Neuronal stem cell (in vitro differentiated cells): ENCODE measurements at regions not wholly inside any gene's neighbourhood (a gene's known extent, or its start where the extent isn't known, plus 50 kb on each side); places are given as distances from the start of the nearest gene placed in this dataset.

ENCODE experiments used
- DNase-seq: peaks from one replicate; pipeline ENCODE4 v3.0.0-alpha.2; 2013; ENCODE audit warnings: low spot score
- H2AFZ ChIP-seq: one replicate; pipeline ENCODE4 v1.6.1; 2013; ENCODE audit warnings: mild to moderate bottlenecking, low read length, inconsistent platforms
- H2AK5ac ChIP-seq: 2 replicates; pipeline ENCODE4 v1.6.1; 2013; ENCODE audit warnings: low read depth, mild to moderate bottlenecking, inconsistent platforms, low read length, moderate library complexity, mixed read lengths
- H2BK120ac ChIP-seq: 2 replicates; pipeline ENCODE4 v1.6.1; 2013; ENCODE audit warnings: low read depth, mild to moderate bottlenecking, inconsistent platforms, low read length, moderate library complexity, mixed read lengths
- H2BK12ac ChIP-seq: one replicate; pipeline ENCODE4 v1.6.1; 2013; ENCODE audit warnings: low read length, inconsistent platforms
- H2BK15ac ChIP-seq: 2 replicates; pipeline ENCODE4 v1.6.1; 2013; ENCODE audit warnings: mild to moderate bottlenecking, low read length, inconsistent platforms, mixed read lengths
- H2BK5ac ChIP-seq: one replicate; pipeline ENCODE4 v1.6.1; 2013; ENCODE audit warnings: inconsistent platforms, mild to moderate bottlenecking, low read length, moderate library complexity
- H3K14ac ChIP-seq: one replicate; pipeline ENCODE4 v1.6.1; 2013; ENCODE audit warnings: low read length, inconsistent platforms
- H3K18ac ChIP-seq: 2 replicates; pipeline ENCODE4 v1.6.1; 2013; ENCODE audit warnings: low read length, inconsistent platforms
- H3K23ac ChIP-seq: 2 replicates; pipeline ENCODE4 v1.6.1; 2013; ENCODE audit warnings: low read depth, mild to moderate bottlenecking, mixed read lengths, low read length, inconsistent platforms; ENCODE audit not compliant: poor library complexity
- H3K27ac ChIP-seq: replicated peaks from 3 replicates; pipeline ENCODE4 v1.5.1; 2013; ENCODE audit warnings: low read length, inconsistent platforms
- H3K27me3 ChIP-seq, 3 experiments: 2 replicates each; pipeline ENCODE4 v1.6.1; 2013; ENCODE audit warnings: low read length in 3 of 3, mild to moderate bottlenecking in 2 of 3, inconsistent platforms in 1 of 3, low read depth in 1 of 3, mixed read lengths in 1 of 3, moderate library complexity in 1 of 3; ENCODE audit not compliant: control insufficient read depth in 3 of 3, insufficient read depth in 3 of 3
- H3K36me3 ChIP-seq, 2 donors: replicated peaks in 1 of 2; 2 replicates each; pipeline ENCODE4 v1.6.1; 2013; ENCODE audit warnings: low read length in 2 of 2; ENCODE audit not compliant: control insufficient read depth in 2 of 2, insufficient read depth in 2 of 2
- H3K4ac ChIP-seq: 2 replicates; pipeline ENCODE4 v1.6.1; 2013; ENCODE audit warnings: inconsistent platforms, mild to moderate bottlenecking, low read length, moderate library complexity
- H3K4me1 ChIP-seq, 2 donors: 1 replicate in 1 of 2; 2 replicates in 1 of 2; pipeline ENCODE4 v1.6.1; 2013; ENCODE audit warnings: low read length in 2 of 2, low read depth in 1 of 2; ENCODE audit not compliant: control insufficient read depth in 2 of 2, insufficient read depth in 1 of 2
- H3K4me2 ChIP-seq: one replicate; pipeline ENCODE4 v1.6.1; 2013; ENCODE audit warnings: mild to moderate bottlenecking, low read length, inconsistent platforms; ENCODE audit not compliant: insufficient read depth, poor library complexity, severe bottlenecking
- H3K4me3 ChIP-seq, 2 donors: 2 replicates each; pipeline ENCODE4 v1.5.1; 2013; ENCODE audit warnings: low read length in 2 of 2, mild to moderate bottlenecking in 2 of 2, inconsistent platforms in 1 of 2, moderate library complexity in 1 of 2
- H3K79me1 ChIP-seq: one replicate; pipeline ENCODE4 v1.6.1; 2013; ENCODE audit warnings: low read depth, mild to moderate bottlenecking, inconsistent platforms, low read length, moderate library complexity
- H3K9ac ChIP-seq: one replicate; pipeline ENCODE4 v1.6.1; 2013; ENCODE audit warnings: mild to moderate bottlenecking, low read depth, low read length, inconsistent platforms; ENCODE audit not compliant: poor library complexity
- H3K9me3 ChIP-seq, 2 donors: replicated peaks in 1 of 2; 2 replicates each; pipeline versions ENCODE3 to v1.6.1; 2013; ENCODE audit warnings: low read length in 2 of 2, mild to moderate bottlenecking in 2 of 2, inconsistent platforms in 1 of 2, low read depth in 1 of 2, mixed read lengths in 1 of 2, moderate library complexity in 1 of 2; ENCODE audit not compliant: control insufficient read depth in 2 of 2, insufficient read depth in 1 of 2
- H4K8ac ChIP-seq: one replicate; pipeline ENCODE4 v1.6.1; 2013; ENCODE audit warnings: low read depth, mild to moderate bottlenecking, inconsistent platforms, low read length, moderate library complexity
- H4K91ac ChIP-seq: one replicate; pipeline ENCODE4 v1.6.1; 2013; ENCODE audit warnings: low read length, low read depth, mild to moderate bottlenecking, inconsistent platforms; ENCODE audit not compliant: poor library complexity
- WGBS, 2 donors: extraction: QIAGEN DNeasy Blood & Tissue Kit; methylation state at CpG; one replicate each; pipeline ENCODE4 v1.1.7; 2013; ENCODE audit warnings: missing lambda C conversion rate in 2 of 2, mixed read lengths in 1 of 2; ENCODE audit not compliant: insufficient read length in 2 of 2, insufficient replicate concordance in 1 of 2; ENCODE audit errors: extremely low coverage in 2 of 2; 5-methylcytosine and 5-hydroxymethylcytosine counted together

GRCh38 chr2:212854771-212855170 is 296.6 kb downstream of the IKZF2 start:
- Histone ChIP-seq H3K9ac (no peak overlapping the region), H3K27ac (no peak overlapping the region), H3K79me1 (no peaks in the 10 kb centered on the region), H4K8ac (no peak overlapping the region), H2BK120ac (no peak overlapping the region), H3K4ac (no peak overlapping the region), H2AFZ (no peak overlapping the region), H3K4me2 (no peak overlapping the region), H3K27me3 (no peaks in the 10 kb centered on the region), H2BK15ac (no peak overlapping the region), H3K4me3 (no peak overlapping the region), H3K4me1 (no peaks in the 10 kb centered on the region), H3K14ac (no peak overlapping the region), H4K91ac (no peak overlapping the region), H2AK5ac (no peak overlapping the region), H2BK5ac (no peak overlapping the region), H3K36me3 (no peaks in the 10 kb centered on the region), H2BK12ac (no peak overlapping the region), H3K9me3 (peaks cover 0 to 2% of the 10 kb centered on the region in 2 donors), H3K23ac (no peak overlapping the region), H3K18ac (no peak overlapping the region)
- DNase-seq: no peak
- no CpG with 5 or more reads among the region's 4 CpGs for WGBS, 2 donors

- Histone ChIP-seq H2BK15ac (no peak overlapping the region), H2AFZ (no peak overlapping the region), H3K14ac (no peak overlapping the region), H3K23ac (no peak overlapping the region), H3K4me3 (no peak overlapping the region), H2AK5ac (no peak overlapping the region), H4K91ac (no peak overlapping the region), H2BK120ac (no peak overlapping the region), H3K4me2 (no peak overlapping the region), H2BK12ac (no peak overlapping the region), H3K27ac (no peak overlapping the region), H4K8ac (no peak overlapping the region), H3K9ac (no peak overlapping the region), H3K18ac (no peak overlapping the region), H3K4ac (no peak overlapping the region), H3K9me3 (peaks cover 0 to 2% of the 10 kb centered on the region in 2 donors), H3K79me1 (no peaks in the 10 kb centered on the region), H3K4me1 (no peaks in the 10 kb centered on the region), H2BK5ac (no peak overlapping the region), H3K27me3 (no peaks in the 10 kb centered on the region), H3K36me3 (no peaks in the 10 kb centered on the region)
- DNase-seq: no peak
These were observed 297.3 kb downstream of the IKZF2 start for GRCh38 chr2:212854116-212854515.

GRCh38 chr2:212845941-212846340 is 305.5 kb downstream of the IKZF2 start:
- no CpG with 5 or more reads among the region's 4 CpGs for WGBS, 2 donors
- H4K91ac ChIP-seq: no peak overlapping the region
- no peaks in the 10 kb centered on the region for H3K4me1 ChIP-seq
- no peak overlapping the region for H3K27ac ChIP-seq
- H3K27me3 ChIP-seq: no peaks in the 10 kb centered on the region
- no peak overlapping the region for H2BK15ac ChIP-seq
- no peak overlapping the region for H3K18ac ChIP-seq
- H4K8ac ChIP-seq: no peak overlapping the region
- DNase-seq: no peak
- H2BK5ac ChIP-seq: no peak overlapping the region
- no peak overlapping the region for H2BK12ac ChIP-seq
- no peak overlapping the region for H3K4me3 ChIP-seq
- no peak overlapping the region for H3K9ac ChIP-seq
- no peaks in the 10 kb centered on the region for H3K36me3 ChIP-seq
- no peak overlapping the region for H2BK120ac ChIP-seq
- H2AFZ ChIP-seq: no peak overlapping the region
- no peak overlapping the region for H3K4me2 ChIP-seq
- no peak overlapping the region for H2AK5ac ChIP-seq
- no peak overlapping the region for H3K23ac ChIP-seq
- H3K14ac ChIP-seq: no peak overlapping the region
- H3K79me1 ChIP-seq: no peaks in the 10 kb centered on the region
- no peak overlapping the region for H3K4ac ChIP-seq
- no peaks in the 10 kb centered on the region for H3K9me3 ChIP-seq

GRCh38 chr2:212843409-212844199 is 305.0 kb upstream of the ERBB4 start:
- H3K14ac ChIP-seq: no peak overlapping the region
- no peak overlapping the region for H3K9ac ChIP-seq
- DNase-seq: no peak
- H3K9me3 ChIP-seq: no peaks in the 10 kb centered on the region
- WGBS, 2 donors: no CpG with 5 or more reads among the region's 3 CpGs
- no peak overlapping the region for H4K8ac ChIP-seq
- H2BK120ac ChIP-seq: no peak overlapping the region
- no peak overlapping the region for H4K91ac ChIP-seq
- H3K4me3 ChIP-seq: no peak overlapping the region
- no peaks in the 10 kb centered on the region for H3K27me3 ChIP-seq
- H2BK5ac ChIP-seq: no peak overlapping the region
- H2BK12ac ChIP-seq: no peak overlapping the region
- no peak overlapping the region for H2AK5ac ChIP-seq
- no peak overlapping the region for H3K18ac ChIP-seq
- no peak overlapping the region for H2AFZ ChIP-seq
- H3K4me2 ChIP-seq: no peak overlapping the region
- no peak overlapping the region for H3K27ac ChIP-seq
- H3K4me1 ChIP-seq: no peaks in the 10 kb centered on the region
- no peak overlapping the region for H3K23ac ChIP-seq
- no peaks in the 10 kb centered on the region for H3K36me3 ChIP-seq
- no peaks in the 10 kb centered on the region for H3K79me1 ChIP-seq
- no peak overlapping the region for H2BK15ac ChIP-seq
- no peak overlapping the region for H3K4ac ChIP-seq
